Activated T-cell treated with anti-CD3 and anti-CD28 coated beads, Interleukin-2, amount 50 U/mL, for 4 hours (primary cell): ENCODE measurements at regions not wholly inside any gene's neighbourhood (a gene's known extent, or its start where the extent isn't known, plus 50 kb on each side); places are given as distances from the start of the nearest gene placed in this dataset.
"Not testable (repeated sequence)": the region's sequence is repeated elsewhere in the genome, so short reads cannot be mapped to it uniquely, and the experiment has no call there.

Experiments used
- ATAC-seq, 2 donors: fragments of 200-7000 bp; cut with Tn5 transposase; one replicate each; pipeline ENCODE4 v1.10.0; 2021
- DNase-seq: peaks from one replicate; pipeline ENCODE4 v3.0.0-alpha.2; 2020
- H3K27me3 Mint-ChIP-seq: one replicate; pipeline ENCODE4 v1.8.0; 2021; ENCODE audit warnings: low read depth, mixed read lengths
- H3K36me3 Mint-ChIP-seq: one replicate; pipeline ENCODE4 v1.8.0; 2022; ENCODE audit warnings: mixed read lengths; ENCODE audit not compliant: insufficient read depth
- H3K4me1 Mint-ChIP-seq: one replicate; pipeline ENCODE4 v1.8.0; 2021; ENCODE audit warnings: low read depth, mixed read lengths
- H3K4me3 Mint-ChIP-seq: one replicate; pipeline ENCODE4 v1.8.0; 2021; ENCODE audit warnings: mild to moderate bottlenecking, moderate library complexity, mixed read lengths
- H3K9me3 Mint-ChIP-seq: one replicate; pipeline ENCODE4 v1.8.0; 2021; ENCODE audit warnings: mixed read lengths

DNA sequence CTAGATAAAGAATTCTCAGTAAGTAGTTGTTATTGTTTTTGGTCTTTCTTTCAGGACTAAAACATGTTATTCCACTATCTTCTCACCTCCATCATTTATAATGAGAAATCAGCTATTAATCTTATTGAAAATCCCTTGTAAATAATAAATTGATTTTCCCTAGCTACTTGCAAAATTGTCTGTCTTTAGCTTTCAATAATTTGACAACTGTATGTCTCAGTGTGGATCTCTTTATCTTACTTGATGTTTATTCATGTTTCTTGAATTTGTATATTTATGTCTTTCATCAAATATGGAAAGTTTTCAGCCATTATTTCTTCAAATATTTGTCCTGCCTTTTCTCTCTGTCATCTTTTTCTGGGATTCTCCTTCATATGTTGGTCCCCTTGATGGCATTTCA, 117.1 kb upstream of the ANTXRL start:
- H3K4me3 Mint-ChIP-seq = no peak overlapping the region
- peaks cover 16% of the 10 kb centered on the region for H3K9me3 Mint-ChIP-seq
- ATAC-seq (no peak), DNase-seq (no peak)
- peaks cover 5% of the 10 kb centered on the region for H3K36me3 Mint-ChIP-seq
- H3K4me1 Mint-ChIP-seq = no peaks in the 10 kb centered on the region
- H3K27me3 Mint-ChIP-seq = no peaks in the 10 kb centered on the region

- peaks cover 5% of the 10 kb centered on the region for H3K36me3 Mint-ChIP-seq
- no peak overlapping the region for H3K4me3 Mint-ChIP-seq
- ATAC-seq (no peak), DNase-seq (no peak)
- peaks cover 16% of the 10 kb centered on the region for H3K9me3 Mint-ChIP-seq
- H3K4me1 Mint-ChIP-seq = no peaks in the 10 kb centered on the region
- H3K27me3 Mint-ChIP-seq = no peaks in the 10 kb centered on the region
Measured at GRCh38 chr10:46170789-46171188, 116.0 kb upstream of the ANTXRL start.

DNA sequence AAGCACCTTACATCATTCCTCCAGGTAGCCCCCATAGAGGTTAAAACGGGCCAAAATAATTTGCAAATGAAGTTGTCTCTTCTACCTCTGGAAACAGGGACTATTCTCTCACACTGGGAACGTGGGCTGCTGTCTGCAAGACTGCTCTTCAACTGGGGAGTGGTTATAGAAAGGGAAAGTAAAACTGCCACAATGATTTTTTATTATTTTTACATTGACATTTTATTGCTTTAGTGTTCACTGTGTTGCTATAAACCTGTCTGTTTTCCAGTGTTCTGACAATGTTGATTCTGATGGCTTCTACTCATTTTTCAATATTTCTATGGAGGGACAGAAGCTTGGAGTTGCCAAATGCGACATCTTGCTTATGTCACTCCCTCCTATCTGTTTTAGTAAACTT, 115.1 kb upstream of the ANTXRL start:
- Mint-ChIP-seq H3K4me1 (no peaks in the 10 kb centered on the region), H3K9me3 (peaks cover 16% of the 10 kb centered on the region), H3K27me3 (no peaks in the 10 kb centered on the region), H3K36me3 (peaks cover 5% of the 10 kb centered on the region), H3K4me3 (no peak overlapping the region)
- ATAC-seq = no peak
- DNase-seq = no peak

GRCh38 chr10:46175296-46175695, 111.5 kb upstream of the ANTXRL start:
- H3K36me3 Mint-ChIP-seq = peaks cover 5% of the 10 kb centered on the region
- no peak overlapping the region for H3K4me3 Mint-ChIP-seq
- no peaks in the 10 kb centered on the region for H3K27me3 Mint-ChIP-seq
- DNase-seq = no peak
- no peak for ATAC-seq
- peaks cover 10% of the 10 kb centered on the region for H3K9me3 Mint-ChIP-seq
- H3K4me1 Mint-ChIP-seq = no peaks in the 10 kb centered on the region

DNA sequence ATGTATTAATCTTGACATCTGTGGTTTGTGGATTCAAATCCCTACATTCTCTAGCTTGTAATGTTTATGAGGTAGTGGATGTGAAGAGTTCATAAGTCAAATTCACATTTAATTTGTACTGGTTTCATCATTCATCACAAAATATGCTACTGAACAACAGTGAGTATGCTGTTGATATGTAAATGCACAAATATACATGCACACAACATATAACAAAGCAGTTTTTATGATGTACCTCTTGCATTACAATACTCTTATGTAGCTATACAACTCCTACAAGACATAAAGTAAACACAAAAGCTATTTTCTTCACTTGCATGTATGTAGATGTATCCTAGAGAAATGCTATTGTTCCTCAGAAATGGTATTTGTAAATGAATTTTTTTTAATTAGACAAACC, 111.0 kb upstream of the ANTXRL start:
- peaks cover 2% of the 10 kb centered on the region for H3K36me3 Mint-ChIP-seq
- DNase-seq (no peak), ATAC-seq (no peak)
- no peaks in the 10 kb centered on the region for H3K27me3 Mint-ChIP-seq
- peaks cover 6% of the 10 kb centered on the region for H3K9me3 Mint-ChIP-seq
- no peak overlapping the region for H3K4me3 Mint-ChIP-seq
- H3K4me1 Mint-ChIP-seq = no peaks in the 10 kb centered on the region

- H3K4me3 Mint-ChIP-seq, DNase-seq, H3K9me3 Mint-ChIP-seq, H3K4me1 Mint-ChIP-seq, H3K27me3 Mint-ChIP-seq, ATAC-seq: not testable (repeated sequence)
- peaks cover 16% of the 10 kb centered on the region for H3K36me3 Mint-ChIP-seq
Measured at GRCh38 chr10:46187431-46187830, 99.4 kb upstream of the ANTXRL start.

GRCh38 chr10:46197050-46197449, 89.7 kb upstream of the ANTXRL start:
- ATAC-seq (no peak), DNase-seq (no peak)
- Mint-ChIP-seq H3K27me3 (no peaks in the 10 kb centered on the region), H3K9me3 (peaks cover 4% of the 10 kb centered on the region), H3K36me3 (peaks cover 18% of the 10 kb centered on the region), H3K4me1 (no peaks in the 10 kb centered on the region), H3K4me3 (no peak overlapping the region)

DNA sequence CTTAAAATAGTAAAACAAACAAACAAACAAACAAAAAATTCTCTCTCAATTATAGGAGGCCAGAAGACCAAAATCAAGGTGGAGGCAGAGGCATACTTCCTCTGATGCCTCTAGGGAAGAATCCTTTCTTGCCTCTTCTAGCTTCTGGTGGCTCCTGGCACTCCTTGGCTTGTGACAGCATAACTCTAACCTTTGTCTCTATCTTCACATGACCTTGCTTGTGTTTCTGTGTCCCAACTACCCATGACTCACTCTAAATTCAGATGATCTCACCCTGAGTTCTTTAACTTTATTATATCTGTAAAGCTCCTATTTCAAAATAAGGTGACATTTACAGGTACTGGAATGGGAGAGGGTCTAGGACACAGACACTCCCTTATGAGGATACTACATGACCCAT, 88.3 kb upstream of the ANTXRL start:
- peaks cover under 1% of the 10 kb centered on the region for H3K4me1 Mint-ChIP-seq
- peaks cover 24% of the 10 kb centered on the region for H3K36me3 Mint-ChIP-seq
- DNase-seq = no peak
- H3K4me3 Mint-ChIP-seq = no peak overlapping the region
- no peak for ATAC-seq
- H3K27me3 Mint-ChIP-seq = no peaks in the 10 kb centered on the region
- peaks cover 4% of the 10 kb centered on the region for H3K9me3 Mint-ChIP-seq

GRCh38 chr10:46202405-46202804, 84.4 kb upstream of the ANTXRL start:
- H3K9me3 Mint-ChIP-seq, H3K4me3 Mint-ChIP-seq, H3K4me1 Mint-ChIP-seq, H3K27me3 Mint-ChIP-seq, DNase-seq, ATAC-seq: not testable (repeated sequence)
- peaks cover 11% of the 10 kb centered on the region for H3K36me3 Mint-ChIP-seq

- not testable (repeated sequence) for H3K36me3 Mint-ChIP-seq, ATAC-seq, DNase-seq, H3K4me1 Mint-ChIP-seq, H3K4me3 Mint-ChIP-seq, H3K9me3 Mint-ChIP-seq, H3K27me3 Mint-ChIP-seq
Measured at GRCh38 chr10:46204482-46205102, 82.2 kb upstream of the ANTXRL start.

DNA sequence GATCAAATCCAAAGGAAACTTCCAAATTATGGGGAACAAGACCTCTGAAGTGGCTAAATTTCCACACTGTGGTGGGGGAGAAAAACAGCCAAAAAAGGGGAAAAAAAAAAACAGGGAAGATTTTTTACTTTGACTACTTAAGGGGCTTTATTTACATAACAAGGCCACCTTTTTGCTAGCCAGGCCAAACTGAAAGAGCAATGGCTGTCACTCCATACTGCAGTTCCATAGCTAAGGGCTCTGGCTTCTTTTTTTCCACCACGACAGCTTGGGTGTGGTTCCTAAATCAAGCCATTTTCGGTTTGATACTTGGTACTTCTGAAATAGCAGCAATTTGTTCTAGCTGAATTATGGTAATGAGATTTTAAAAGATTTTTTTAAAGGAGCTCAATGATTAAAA, 76.4 kb upstream of the ANTXRL start:
- not testable (repeated sequence) for H3K27me3 Mint-ChIP-seq, H3K4me1 Mint-ChIP-seq, H3K36me3 Mint-ChIP-seq, H3K4me3 Mint-ChIP-seq, ATAC-seq, H3K9me3 Mint-ChIP-seq, DNase-seq

GRCh38 chr10:46215426-46215825, 71.4 kb upstream of the ANTXRL start:
- no peak overlapping the region for H3K4me3 Mint-ChIP-seq
- peaks cover 7% of the 10 kb centered on the region for H3K4me1 Mint-ChIP-seq
- no peaks in the 10 kb centered on the region for H3K27me3 Mint-ChIP-seq
- no peak for ATAC-seq
- no peaks in the 10 kb centered on the region for H3K9me3 Mint-ChIP-seq
- no peak for DNase-seq
- peaks cover 25% of the 10 kb centered on the region for H3K36me3 Mint-ChIP-seq

DNA sequence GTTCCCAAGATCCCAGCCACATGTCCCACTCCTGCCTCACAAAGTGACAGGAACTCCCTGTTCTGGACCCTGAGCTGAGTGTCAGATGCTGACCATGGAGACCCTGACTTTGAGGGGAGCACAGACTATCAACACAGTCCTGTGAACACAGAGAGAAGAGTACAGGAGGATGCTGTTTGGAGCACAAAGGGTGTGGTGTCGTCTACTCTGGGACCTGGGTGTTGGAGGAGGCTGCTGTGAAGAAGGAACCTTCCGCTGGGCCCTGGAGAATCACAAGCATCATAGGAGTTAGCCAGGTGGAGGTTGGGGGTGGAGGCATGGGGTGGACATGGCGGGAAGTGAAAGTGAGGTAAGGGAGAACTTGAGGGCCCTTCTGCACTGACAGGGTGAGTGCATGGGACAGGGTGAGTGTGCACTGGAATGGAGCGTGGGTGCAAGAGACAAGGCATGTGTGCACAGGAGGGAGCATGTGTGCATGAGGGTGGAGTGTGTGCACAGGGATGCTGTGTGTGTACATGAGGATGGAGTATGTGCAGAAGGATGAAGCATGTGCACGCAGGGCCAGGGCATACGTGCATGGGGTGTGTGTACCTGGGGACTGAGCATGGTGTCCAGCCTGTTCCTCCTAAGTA, 70.7 kb upstream of the ANTXRL start:
- Mint-ChIP-seq H3K4me1 (peaks cover 7% of the 10 kb centered on the region), H3K9me3 (no peaks in the 10 kb centered on the region), H3K36me3 (peaks cover 25% of the 10 kb centered on the region), H3K4me3 (no peak overlapping the region), H3K27me3 (no peaks in the 10 kb centered on the region)
- DNase-seq (no peak), ATAC-seq (no peak)

DNA sequence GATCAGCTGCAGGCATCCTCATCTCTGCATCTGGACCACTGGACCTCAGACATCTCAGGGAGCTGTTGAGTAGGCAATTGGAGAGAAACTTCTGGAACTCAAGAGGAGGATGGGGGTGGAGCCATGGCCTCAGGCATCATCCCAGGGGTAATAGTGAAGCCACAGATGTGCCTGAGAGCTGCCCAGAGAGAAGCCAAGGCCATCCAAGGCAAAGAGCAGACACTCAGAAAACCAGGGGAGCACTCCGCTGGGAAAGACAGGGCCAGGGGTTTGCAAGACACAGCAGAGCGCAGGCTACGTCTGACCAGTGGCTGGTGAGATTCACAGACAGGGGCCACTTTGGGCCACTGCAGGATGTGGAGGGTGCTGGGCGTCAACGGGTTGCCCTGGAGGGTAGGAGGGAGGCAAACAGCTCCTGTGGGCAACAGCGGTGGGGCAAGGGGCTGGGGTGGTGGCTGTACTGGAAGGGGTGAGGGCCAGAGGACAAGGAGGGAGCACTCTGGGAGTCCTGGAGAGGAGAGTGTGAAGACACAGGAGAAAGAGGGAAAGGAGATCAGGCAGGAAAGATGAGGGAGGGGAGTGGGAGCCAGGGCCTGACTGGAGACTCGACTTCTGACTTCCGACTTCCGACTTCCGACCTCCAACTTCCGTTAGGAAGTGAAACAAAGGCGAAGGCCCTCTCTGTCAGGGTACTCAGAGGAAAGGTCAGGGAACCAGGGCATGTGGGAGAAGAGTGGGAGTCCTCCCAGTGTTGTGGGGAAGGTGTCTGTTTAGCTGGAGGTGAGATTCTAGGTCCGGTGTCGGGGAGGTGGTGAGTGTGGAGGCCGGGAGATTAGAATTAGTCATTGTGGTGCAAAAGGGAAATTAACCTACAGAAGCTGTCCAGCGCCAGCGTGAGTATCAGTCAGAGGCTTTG, 69.7 kb upstream of the ANTXRL start:
- no peaks in the 10 kb centered on the region for H3K27me3 Mint-ChIP-seq
- H3K4me1 Mint-ChIP-seq = peaks cover 7% of the 10 kb centered on the region
- H3K36me3 Mint-ChIP-seq = peaks cover 25% of the 10 kb centered on the region
- H3K9me3 Mint-ChIP-seq = no peaks in the 10 kb centered on the region
- DNase-seq (no peak), ATAC-seq (no peak)
- no peak overlapping the region for H3K4me3 Mint-ChIP-seq
